GM12873 (cell line): ENCODE measurements at regions not wholly inside any gene's neighbourhood (a gene's known extent, or its start where the extent isn't known, plus 50 kb on each side); places are given as distances from the start of the nearest gene placed in this dataset.

ENCODE experiments used
- TF ChIP-seq, protein P1 (sequence below): IDR thresholded peaks from 2 replicates; pipeline ENCODE4 v1.5.1; 2012; ENCODE audit warnings: low read depth, mild to moderate bottlenecking, moderate library complexity, low read length, control low read depth; ENCODE audit not compliant: insufficient read depth; ENCODE audit errors: missing control alignments

DNA sequence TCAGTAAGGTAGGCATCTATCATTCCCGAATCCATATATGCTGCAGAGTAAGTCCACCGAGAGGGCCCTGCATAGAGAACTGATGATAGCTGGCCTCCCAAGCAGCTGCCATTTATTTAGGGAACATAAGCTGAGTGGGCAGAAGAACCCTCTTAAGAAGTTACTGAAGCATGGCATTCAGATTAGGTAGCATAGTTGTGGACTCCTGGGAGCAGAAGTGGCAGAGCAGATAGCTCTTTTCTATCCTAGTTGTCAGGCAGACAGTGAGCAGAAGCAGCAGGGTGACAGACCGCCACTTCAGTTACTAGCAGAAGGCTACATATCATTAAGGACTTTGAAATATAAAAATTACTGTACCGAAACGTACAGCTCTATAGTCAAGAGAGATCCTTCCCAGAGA is 454.7 kb downstream of the PPP4R3C start:
- TF ChIP-seq, protein P1, sequence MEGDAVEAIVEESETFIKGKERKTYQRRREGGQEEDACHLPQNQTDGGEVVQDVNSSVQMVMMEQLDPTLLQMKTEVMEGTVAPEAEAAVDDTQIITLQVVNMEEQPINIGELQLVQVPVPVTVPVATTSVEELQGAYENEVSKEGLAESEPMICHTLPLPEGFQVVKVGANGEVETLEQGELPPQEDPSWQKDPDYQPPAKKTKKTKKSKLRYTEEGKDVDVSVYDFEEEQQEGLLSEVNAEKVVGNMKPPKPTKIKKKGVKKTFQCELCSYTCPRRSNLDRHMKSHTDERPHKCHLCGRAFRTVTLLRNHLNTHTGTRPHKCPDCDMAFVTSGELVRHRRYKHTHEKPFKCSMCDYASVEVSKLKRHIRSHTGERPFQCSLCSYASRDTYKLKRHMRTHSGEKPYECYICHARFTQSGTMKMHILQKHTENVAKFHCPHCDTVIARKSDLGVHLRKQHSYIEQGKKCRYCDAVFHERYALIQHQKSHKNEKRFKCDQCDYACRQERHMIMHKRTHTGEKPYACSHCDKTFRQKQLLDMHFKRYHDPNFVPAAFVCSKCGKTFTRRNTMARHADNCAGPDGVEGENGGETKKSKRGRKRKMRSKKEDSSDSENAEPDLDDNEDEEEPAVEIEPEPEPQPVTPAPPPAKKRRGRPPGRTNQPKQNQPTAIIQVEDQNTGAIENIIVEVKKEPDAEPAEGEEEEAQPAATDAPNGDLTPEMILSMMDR: no peak

DNA sequence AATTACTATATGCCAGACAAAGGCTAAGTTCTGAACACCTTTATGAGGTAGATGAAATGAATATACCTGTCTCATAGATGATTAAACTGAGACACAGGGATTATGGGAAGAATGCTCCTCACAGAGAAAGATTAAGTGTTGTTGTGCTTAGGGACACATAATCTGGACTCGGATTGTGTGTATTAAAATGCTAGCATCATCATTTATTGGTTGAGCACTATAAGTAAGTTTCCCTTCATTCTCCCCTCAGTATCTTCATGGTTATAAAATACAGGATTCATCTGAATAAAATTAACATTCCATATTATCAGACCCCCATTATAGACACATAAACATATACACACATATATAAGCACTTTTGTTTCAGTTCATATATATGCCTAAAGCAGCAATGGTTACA is 463.5 kb downstream of the PPP4R3C start:
- TF ChIP-seq, protein P1: no peak

DNA sequence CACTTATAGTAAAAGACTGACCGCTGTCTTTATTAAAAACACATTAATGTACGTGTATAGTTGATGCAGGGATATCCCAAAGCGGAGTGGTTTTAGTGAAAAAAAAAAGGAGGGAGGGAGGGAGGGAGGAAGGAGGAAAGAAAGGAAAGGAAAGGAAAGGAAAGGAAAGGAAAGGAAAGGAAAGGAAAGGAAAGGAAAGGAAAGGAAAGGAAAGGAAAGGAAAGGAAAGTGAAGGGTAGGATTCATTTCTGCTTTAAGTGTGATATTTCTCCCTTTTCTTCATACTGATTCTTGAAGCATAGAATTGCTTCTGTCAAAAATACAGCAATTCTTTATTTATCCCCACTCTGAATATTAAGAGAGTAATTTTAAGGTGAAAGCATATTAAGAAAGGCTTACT is 504.9 kb downstream of the PPP4R3C start:
- TF ChIP-seq, protein P1: no peak

DNA sequence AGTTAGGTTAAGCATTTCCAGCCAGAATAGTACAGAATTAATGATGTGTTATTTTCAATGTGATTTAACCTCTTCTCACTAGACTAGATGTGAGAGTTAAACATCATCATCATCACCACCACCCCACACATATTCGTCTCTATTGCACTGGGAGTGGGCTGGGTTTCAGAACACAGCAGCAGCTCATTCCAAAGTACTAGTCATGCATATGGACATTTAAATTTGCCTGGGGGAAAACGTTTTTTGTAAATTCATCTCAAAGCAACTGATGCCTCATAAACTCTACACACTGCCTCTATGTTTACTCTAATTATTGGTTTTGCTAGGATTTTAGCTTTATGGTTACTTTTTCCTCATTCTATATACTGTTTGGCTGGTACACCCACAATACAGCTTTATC is 509.1 kb downstream of the PPP4R3C start:
- TF ChIP-seq, protein P1: no peak

DNA sequence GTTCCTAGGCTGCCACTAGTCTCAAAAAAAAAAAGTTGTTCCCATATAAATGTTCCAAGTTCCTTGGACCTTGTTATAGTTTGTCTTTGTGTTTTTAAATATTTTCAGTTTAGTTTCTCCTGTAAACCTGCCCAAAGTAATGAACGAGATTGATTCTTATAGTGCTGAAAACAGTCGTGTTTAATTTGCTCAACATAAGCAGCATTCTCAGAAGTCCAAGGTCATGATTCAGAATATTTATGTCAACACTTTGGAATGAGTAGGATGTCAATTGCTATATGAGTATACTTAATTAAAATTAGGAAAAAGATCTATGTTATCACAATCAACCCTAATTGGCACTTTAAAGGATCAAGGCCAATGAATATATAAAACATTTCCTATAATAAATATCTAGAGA is 510.9 kb downstream of the PPP4R3C start:
- TF ChIP-seq, protein P1: no peak

DNA sequence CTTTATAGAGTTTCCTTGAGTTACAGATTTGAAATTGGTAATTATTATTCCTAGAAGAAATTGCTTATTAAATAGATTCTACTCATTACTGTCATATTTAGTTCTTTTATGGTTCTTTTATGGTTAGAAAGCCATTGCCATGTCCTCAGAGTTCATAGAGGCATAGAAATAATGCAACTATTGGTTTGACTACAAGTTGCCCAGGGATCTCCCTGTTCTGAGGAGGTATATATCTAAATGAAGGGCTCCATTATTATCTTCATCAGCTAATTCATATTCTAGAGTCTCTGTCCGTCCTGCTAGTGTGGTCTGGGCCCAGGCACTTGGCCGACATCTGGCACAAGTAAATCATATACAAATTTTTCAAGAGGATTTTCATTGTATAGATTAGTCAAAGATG is 535.7 kb downstream of the PPP4R3C start:
- TF ChIP-seq, protein P1: no peak

DNA sequence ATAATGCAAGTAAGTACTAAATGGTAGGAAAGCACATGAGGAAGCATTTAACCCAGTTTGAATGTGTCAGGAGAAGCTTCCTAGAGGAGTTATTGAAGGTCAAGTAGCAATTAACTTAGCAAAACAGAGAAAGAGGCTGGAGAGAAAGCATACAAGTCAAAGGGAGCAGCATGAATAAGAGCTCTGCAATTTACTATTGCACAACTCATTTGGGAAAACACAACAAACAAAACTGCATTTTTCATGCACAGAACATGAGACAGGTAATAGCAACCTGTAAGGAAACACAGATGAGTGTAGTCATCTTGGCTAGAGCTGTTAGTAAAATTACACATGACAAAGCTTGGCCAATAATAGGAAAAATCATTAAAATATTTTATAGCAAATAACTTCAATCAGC is 538.1 kb downstream of the PPP4R3C start:
- TF ChIP-seq, protein P1: no peak
